ENCODE measurements at regions not wholly inside any gene's neighbourhood (a gene's known extent, or its start where the extent isn't known, plus 50 kb on each side); places are given as distances from the start of the nearest gene placed in this dataset.

DNA sequence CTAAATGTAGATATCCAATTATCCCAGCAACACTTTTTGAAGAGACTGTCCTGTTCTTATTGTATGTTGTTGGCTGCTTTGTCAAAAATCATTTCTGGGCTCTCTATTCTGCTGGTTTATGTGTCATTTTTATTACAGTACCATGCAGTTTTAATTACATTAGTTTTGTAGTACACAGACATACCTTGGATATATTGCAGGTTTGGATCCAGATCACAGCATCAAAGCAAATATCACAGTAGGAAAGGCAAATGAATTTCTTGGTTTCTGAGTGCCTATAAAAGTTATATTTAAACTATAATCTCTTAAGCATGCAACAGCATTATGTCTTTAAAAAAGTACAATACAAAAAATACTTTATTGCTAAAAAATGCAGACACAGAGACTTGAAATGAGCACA is 564.2 kb upstream of the MIR17HG start:
- TF ChIP-seq RAD21 (conservative IDR thresholded peaks at IDR 0.05 in 1 of 2, IDR thresholded peaks at IDR 0.05 in 1 of 2) = no peak
- TF ChIP-seq, protein P1, sequence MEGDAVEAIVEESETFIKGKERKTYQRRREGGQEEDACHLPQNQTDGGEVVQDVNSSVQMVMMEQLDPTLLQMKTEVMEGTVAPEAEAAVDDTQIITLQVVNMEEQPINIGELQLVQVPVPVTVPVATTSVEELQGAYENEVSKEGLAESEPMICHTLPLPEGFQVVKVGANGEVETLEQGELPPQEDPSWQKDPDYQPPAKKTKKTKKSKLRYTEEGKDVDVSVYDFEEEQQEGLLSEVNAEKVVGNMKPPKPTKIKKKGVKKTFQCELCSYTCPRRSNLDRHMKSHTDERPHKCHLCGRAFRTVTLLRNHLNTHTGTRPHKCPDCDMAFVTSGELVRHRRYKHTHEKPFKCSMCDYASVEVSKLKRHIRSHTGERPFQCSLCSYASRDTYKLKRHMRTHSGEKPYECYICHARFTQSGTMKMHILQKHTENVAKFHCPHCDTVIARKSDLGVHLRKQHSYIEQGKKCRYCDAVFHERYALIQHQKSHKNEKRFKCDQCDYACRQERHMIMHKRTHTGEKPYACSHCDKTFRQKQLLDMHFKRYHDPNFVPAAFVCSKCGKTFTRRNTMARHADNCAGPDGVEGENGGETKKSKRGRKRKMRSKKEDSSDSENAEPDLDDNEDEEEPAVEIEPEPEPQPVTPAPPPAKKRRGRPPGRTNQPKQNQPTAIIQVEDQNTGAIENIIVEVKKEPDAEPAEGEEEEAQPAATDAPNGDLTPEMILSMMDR (IDR thresholded peaks at IDR 0.05) = no peak
- no peak for TF ChIP-seq CHD2 (IDR thresholded peaks at IDR 0.05; ENCODE audit: low read length, partially characterized antibody)
- TF ChIP-seq HOXA7 (CRISPR knock-in tag; IDR thresholded peaks at IDR 0.05) = no peak
- no peak for TF ChIP-seq SMC3 (IDR thresholded peaks at IDR 0.05)
- TF ChIP-seq NFE2L2 (conservative IDR thresholded peaks at IDR 0.05; ENCODE audit: low read length) = no peak
- no peak for TF ChIP-seq POLR2A (IDR thresholded peaks at IDR 0.05; ENCODE audit: low read length)
- TF ChIP-seq MAFK (IDR thresholded peaks at IDR 0.05; ENCODE audit: partially characterized antibody) = no peak
- no peak for TF ChIP-seq TP53 (CRISPR knock-in tag; IDR thresholded peaks at IDR 0.05)
- no peak for TF ChIP-seq HDAC2 (IDR thresholded peaks at IDR 0.05)
- TF ChIP-seq, protein P2, sequence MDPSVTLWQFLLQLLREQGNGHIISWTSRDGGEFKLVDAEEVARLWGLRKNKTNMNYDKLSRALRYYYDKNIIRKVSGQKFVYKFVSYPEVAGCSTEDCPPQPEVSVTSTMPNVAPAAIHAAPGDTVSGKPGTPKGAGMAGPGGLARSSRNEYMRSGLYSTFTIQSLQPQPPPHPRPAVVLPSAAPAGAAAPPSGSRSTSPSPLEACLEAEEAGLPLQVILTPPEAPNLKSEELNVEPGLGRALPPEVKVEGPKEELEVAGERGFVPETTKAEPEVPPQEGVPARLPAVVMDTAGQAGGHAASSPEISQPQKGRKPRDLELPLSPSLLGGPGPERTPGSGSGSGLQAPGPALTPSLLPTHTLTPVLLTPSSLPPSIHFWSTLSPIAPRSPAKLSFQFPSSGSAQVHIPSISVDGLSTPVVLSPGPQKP (IDR thresholded peaks at IDR 0.05; ENCODE audit: low read depth, low read length) = no peak
- TF ChIP-seq FOSL2 (IDR thresholded peaks at IDR 0.05) = no peak
- TF ChIP-seq FOSL2 (CRISPR knock-in tag; IDR thresholded peaks at IDR 0.05) = no peak
